Epithelial cell of proximal tubule (primary cell): ENCODE measurements at regions not wholly inside any gene's neighbourhood (a gene's known extent, or its start where the extent isn't known, plus 50 kb on each side); places are given as distances from the start of the nearest gene placed in this dataset.

Experiments used
- DNase-seq: peaks from one replicate; pipeline ENCODE4 v3.0.0-alpha.2; 2011; ENCODE audit warnings: low read depth
- H3K4me3 ChIP-seq: 2 replicates; pipeline ENCODE4 v1.5.1; 2011; ENCODE audit warnings: low read depth, mild to moderate bottlenecking, low read length
- TF ChIP-seq, protein P1 (sequence below): conservative IDR thresholded peaks from 2 replicates; pipeline ENCODE4 v1.5.1; 2012; ENCODE audit warnings: low read depth, mild to moderate bottlenecking, low read length

GRCh38 chr11:79626135-79627075 is 185.6 kb upstream of the TENM4 start:
- no peak overlapping the region for H3K4me3 ChIP-seq
- DNase-seq, result peak; percentile 52
- TF ChIP-seq, protein P1, sequence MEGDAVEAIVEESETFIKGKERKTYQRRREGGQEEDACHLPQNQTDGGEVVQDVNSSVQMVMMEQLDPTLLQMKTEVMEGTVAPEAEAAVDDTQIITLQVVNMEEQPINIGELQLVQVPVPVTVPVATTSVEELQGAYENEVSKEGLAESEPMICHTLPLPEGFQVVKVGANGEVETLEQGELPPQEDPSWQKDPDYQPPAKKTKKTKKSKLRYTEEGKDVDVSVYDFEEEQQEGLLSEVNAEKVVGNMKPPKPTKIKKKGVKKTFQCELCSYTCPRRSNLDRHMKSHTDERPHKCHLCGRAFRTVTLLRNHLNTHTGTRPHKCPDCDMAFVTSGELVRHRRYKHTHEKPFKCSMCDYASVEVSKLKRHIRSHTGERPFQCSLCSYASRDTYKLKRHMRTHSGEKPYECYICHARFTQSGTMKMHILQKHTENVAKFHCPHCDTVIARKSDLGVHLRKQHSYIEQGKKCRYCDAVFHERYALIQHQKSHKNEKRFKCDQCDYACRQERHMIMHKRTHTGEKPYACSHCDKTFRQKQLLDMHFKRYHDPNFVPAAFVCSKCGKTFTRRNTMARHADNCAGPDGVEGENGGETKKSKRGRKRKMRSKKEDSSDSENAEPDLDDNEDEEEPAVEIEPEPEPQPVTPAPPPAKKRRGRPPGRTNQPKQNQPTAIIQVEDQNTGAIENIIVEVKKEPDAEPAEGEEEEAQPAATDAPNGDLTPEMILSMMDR, result no peak

DNA sequence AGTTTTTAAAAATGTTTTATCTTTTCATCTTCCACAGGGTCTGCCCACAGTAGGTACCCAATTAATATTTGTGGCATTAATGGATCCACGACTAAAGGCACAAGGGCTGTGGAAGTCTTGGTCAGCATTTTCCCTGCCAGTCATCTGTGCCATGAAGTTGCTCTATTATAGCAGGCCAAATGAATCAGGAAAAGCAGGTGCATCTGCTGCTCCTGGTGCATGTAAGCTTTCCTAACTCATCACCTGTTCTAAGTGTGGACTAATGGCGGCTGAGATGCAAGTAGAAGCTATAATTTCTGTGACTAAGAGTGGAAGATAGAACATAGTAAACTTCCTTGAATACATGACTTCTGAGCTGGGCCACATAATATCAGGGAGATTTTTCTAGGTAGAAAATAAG is 182.5 kb upstream of the TENM4 start:
- no peak for DNase-seq
- no peak overlapping the region for H3K4me3 ChIP-seq
- TF ChIP-seq, protein P1, result no peak

DNA sequence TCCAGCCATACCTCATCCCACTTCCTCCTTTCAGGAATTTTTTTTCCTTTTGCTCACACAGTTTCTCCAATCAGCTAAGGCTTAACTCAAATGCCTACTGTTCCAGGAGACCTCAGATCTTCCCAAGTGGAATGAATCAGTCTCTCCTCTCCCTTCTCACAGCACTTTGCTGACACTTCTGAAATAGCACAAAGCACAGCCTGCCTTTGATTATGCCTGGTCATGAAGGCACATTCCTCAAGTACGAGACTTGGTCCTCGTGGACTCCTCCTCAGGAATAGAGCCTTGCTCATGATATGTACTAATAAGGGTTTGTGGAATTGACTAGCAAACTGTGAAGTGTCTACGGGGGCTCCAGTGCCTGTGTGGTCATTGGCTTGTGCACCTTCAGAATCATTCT is 176.7 kb upstream of the TENM4 start:
- DNase-seq, result peak; percentile 66
- TF ChIP-seq, protein P1, result no peak
- no peak overlapping the region for H3K4me3 ChIP-seq

GRCh38 chr11:79616392-79616851 is 175.6 kb upstream of the TENM4 start:
- H3K4me3 ChIP-seq, result no peak overlapping the region
- TF ChIP-seq, protein P1, result no peak
- no peak for DNase-seq

GRCh38 chr11:79615425-79615824 is 174.6 kb upstream of the TENM4 start:
- H3K4me3 ChIP-seq, result no peak overlapping the region
- DNase-seq, result no peak
- TF ChIP-seq, protein P1, result no peak

DNA sequence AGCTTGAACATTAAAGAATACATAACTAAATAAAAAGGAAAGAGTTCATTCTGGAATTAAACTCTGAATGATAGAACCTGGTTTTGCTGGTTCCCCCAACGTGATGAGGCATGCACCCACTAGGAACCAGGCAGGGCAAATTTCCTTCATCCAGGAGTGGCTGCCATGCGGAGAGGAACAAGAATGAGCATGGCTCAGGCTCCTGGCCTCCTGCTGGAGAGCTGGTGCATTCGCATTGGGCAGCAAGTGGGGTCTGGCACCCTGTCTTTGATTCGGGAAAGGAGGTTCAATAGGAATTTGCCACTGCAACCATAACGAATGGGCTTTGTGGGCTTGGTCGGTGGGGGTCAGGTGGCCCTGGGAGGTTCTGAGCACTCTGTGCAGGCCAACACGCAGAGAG is 169.8 kb upstream of the TENM4 start:
- TF ChIP-seq, protein P1, result peak; percentile 32
- no peak for DNase-seq

GRCh38 chr11:79610139-79610538 is 169.3 kb upstream of the TENM4 start:
- no peak overlapping the region for H3K4me3 ChIP-seq
- DNase-seq, result no peak
- TF ChIP-seq, protein P1, result no peak

More for the DNA sequence above, 169.8 kb upstream of the TENM4 start:
- H3K4me3 ChIP-seq, result no peak overlapping the region
